MV-4-11 (cell line): ENCODE measurements at regions not wholly inside any gene's neighbourhood (a gene's known extent, or its start where the extent isn't known, plus 50 kb on each side); places are given as distances from the start of the nearest gene placed in this dataset.

ENCODE experiments used
- DNase-seq: peaks from one replicate; lab custom pipeline; 2025; lab: John Stamatoyannopoulos, UW

- no peak for DNase-seq
These were observed 953.1 kb upstream of the NR2F2 start for GRCh38 chr15:95377258-95377852.

GRCh38 chr15:95394186-95395067, 936.1 kb upstream of the NR2F2 start:
- DNase-seq, result no peak

DNA sequence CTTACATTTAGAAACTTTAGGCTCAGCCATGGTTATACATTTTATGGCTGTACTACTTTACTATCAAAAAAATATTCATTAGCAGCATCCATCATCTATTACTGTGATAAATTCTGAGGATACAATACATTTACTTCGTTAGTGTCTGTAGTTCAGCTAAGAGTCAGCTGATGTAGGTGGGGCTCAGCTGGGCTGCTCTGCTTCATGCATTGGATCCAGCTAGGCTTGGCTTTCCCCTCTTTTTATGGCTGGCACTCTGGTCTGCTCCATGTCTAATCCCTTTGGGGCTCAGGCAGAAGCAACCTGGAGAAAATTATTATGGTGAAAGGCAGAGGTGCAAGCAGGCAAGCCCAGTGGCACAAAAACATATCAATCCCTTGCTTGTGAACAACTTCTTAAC, 930.1 kb upstream of the NR2F2 start:
- no peak for DNase-seq

- no peak for DNase-seq
These were observed 928.9 kb upstream of the NR2F2 start for GRCh38 chr15:95401587-95401986.

DNA sequence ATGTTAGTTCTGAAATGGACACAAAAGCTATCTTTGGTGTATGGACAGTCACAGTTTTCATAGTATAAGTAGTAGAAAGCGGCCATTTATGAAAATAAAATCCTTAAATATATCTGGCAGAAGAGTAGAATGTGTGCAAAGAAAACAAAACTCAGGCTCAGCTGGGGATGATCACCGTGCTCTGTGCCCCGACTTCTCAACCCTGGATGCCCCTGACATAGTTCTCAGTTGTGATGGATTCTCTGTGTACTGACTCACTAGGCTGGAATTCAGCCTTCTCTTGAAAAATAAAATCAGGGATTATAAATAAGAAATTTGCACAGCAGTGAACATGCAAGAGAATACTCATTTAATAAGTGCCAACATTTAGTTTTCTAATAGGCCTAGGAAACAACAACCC, 925.1 kb upstream of the NR2F2 start:
- no peak for DNase-seq

- no peak for DNase-seq
These were observed 923.0 kb upstream of the NR2F2 start for GRCh38 chr15:95407534-95407933.

DNA sequence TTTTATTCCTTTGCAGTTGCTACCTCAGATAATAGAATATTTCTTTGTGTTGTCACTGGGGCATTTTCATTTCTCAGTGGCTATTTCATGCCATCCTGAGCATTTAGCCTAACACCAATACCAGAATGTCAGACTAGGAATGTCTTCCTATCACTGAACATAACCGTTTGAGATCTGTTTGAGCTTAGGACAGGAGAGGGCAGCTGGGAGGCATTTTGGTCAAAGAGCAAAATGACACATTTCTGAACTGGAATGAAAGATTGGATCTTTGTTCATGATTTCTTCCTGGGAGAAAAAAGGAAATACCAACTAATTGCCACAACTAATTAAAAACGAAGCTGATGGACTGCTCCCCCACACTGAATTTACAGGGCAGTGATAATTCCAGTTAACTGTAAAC, 921.3 kb upstream of the NR2F2 start:
- no peak for DNase-seq

- no peak for DNase-seq
These were observed 920.7 kb upstream of the NR2F2 start for GRCh38 chr15:95409626-95410310.

- no peak for DNase-seq
These were observed 919.7 kb upstream of the NR2F2 start for GRCh38 chr15:95410757-95411156.

DNA sequence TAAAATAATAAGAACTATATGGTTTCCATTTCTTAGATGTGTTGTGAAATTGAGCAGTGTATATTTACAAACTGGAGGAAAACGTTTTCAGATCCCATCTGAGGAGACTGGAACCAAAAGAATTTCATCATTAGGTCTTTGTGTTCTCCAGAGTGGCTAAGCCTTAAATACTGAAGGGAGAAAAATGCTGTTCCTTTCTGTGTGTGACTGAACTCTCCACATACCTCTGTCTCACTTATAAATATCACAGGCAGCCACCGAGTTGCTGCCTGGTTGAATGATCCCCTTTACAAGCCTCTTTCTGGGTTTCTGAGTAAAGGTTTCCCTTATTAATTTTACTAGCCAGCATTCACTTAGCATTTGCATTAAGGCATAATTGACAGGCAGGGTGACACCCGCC, 913.9 kb upstream of the NR2F2 start:
- DNase-seq, result no peak

DNA sequence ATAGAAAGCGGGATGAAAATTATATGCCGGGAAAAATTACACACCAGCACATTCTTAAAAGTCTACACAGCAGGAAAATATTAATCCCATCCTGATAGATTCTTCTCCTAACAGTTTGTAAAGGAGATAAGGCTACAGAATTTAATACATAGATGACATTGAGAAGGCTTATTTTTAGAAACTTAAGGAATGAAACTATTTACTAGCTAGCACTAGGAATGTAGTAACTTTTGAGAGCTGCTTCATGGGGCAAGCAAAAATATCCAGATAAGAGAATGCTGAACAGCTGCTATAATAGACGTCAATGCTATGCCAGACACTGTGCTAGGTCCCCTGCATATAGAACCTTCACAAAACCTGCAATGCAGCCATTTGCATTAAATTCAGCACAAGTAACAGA, 912.7 kb upstream of the NR2F2 start:
- DNase-seq, result no peak

GRCh38 chr15:95422255-95422654, 908.2 kb upstream of the NR2F2 start:
- no peak for DNase-seq

GRCh38 chr15:95425859-95426258, 904.6 kb upstream of the NR2F2 start:
- DNase-seq, result no peak

DNA sequence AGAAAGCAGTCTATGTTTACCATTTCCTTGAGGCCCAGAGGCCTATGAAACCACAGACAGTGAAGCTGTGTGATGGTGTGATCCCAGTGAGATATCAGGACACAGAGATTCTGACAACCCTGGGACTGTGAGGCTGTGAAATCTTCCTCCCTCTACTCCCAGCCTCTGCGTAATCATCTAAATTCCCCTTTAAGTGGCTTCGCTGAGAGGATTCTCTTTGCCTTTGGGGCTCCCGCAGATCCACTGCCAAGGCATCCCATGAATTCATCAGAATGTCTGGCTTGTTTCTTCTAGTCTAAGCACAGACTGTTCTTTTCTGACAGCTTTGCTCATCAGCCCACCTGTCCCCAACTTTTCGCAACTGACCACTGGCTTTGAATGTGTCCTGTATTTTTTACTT, 901.2 kb upstream of the NR2F2 start:
- no peak for DNase-seq

- DNase-seq, result no peak
These were observed 899.0 kb upstream of the NR2F2 start for GRCh38 chr15:95431518-95431917.

- DNase-seq, result no peak
These were observed 897.6 kb upstream of the NR2F2 start for GRCh38 chr15:95432878-95433405.

GRCh38 chr15:95439922-95440376, 890.6 kb upstream of the NR2F2 start:
- no peak for DNase-seq

- no peak for DNase-seq
These were observed 889.8 kb upstream of the NR2F2 start for GRCh38 chr15:95440712-95441111.

- DNase-seq, result peak; percentile 50
These were observed 888.3 kb upstream of the NR2F2 start for GRCh38 chr15:95442107-95442719.

GRCh38 chr15:95444860-95445259, 885.6 kb upstream of the NR2F2 start:
- DNase-seq, result no peak

- DNase-seq, result peak; percentile 99
These were observed 883.6 kb upstream of the NR2F2 start for GRCh38 chr15:95446854-95447253.

- DNase-seq, result no peak
These were observed 883.0 kb upstream of the NR2F2 start for GRCh38 chr15:95447486-95447885.
